ENCODE measurements at regions not wholly inside any gene's neighbourhood (a gene's known extent, or its start where the extent isn't known, plus 50 kb on each side); places are given as distances from the start of the nearest gene placed in this dataset.

DNA sequence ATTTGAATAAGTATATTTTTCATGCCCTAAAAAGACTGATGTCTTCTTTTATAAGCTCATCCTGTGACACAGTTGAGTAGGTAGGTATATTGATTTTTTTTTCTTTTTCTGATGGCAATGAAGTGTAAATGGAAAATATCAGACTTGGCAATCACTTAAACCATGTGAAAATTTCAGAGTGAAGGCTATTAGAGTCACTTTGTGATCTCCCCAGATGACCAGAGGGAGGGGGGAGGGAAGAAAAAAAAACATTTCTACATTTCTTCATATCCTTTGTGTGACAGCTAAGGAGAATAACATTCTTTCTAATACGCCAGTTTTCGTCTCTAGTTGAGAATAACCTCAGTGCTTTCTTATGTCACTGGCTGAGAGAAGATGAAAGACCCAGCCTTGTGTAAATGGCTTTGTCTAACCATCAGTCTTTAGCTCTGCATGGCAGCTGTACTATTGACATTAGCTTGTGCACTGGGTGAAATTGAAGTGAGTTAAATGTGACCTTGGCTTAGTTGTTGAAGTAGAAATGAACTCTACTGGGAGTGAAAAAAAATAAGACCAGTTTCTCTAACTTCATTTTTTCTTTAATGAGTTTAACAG, 332.1 kb upstream of the DACH1 start:
- H3K27me3 ChIP-seq (ENCODE audit: low read length): no peaks in the 10 kb centered on the region
- CTCF ChIA-PET: no interaction called here
- H3K9me3 ChIP-seq (ENCODE audit: low read length): no peaks in the 10 kb centered on the region
- H2AFZ ChIP-seq (ENCODE audit: low read length): no peak overlapping the region
- H3K9me2 ChIP-seq (replicated peaks; ENCODE audit: low read length): no peaks in the 10 kb centered on the region
- no peak overlapping the region for H3K27ac ChIP-seq (ENCODE audit: low read length)
- no TSS peak for BruUV-seq (replicated peaks)
- H3K4me1 ChIP-seq (ENCODE audit: insufficient read depth, low read length): peaks cover 22% of the 10 kb centered on the region
- DNase-seq (no peak), ATAC-seq (no peak)
- no peaks in the 10 kb centered on the region for H3K79me2 ChIP-seq (ENCODE audit: low read length)
- no peak overlapping the region for H3K4me3 ChIP-seq (ENCODE audit: low read length)
- POLR2A ChIA-PET (ENCODE audit: unreplicated experiment): no interaction called here
- H3K36me3 ChIP-seq (ENCODE audit: low read depth, low read length): no peaks in the 10 kb centered on the region
- no peaks in the 10 kb centered on the region for H4K20me1 ChIP-seq (ENCODE audit: low read length)
- no peak overlapping the region for H3K4me2 ChIP-seq (ENCODE audit: low read length)
- intact Hi-C loops (cut with micrococcal nuclease): loop anchor here (10.0 kb wide), 1 partner anchor 334 kb away; the partner anchor contains the start of gene DACH1
- TF ChIP-seq, protein P1, sequence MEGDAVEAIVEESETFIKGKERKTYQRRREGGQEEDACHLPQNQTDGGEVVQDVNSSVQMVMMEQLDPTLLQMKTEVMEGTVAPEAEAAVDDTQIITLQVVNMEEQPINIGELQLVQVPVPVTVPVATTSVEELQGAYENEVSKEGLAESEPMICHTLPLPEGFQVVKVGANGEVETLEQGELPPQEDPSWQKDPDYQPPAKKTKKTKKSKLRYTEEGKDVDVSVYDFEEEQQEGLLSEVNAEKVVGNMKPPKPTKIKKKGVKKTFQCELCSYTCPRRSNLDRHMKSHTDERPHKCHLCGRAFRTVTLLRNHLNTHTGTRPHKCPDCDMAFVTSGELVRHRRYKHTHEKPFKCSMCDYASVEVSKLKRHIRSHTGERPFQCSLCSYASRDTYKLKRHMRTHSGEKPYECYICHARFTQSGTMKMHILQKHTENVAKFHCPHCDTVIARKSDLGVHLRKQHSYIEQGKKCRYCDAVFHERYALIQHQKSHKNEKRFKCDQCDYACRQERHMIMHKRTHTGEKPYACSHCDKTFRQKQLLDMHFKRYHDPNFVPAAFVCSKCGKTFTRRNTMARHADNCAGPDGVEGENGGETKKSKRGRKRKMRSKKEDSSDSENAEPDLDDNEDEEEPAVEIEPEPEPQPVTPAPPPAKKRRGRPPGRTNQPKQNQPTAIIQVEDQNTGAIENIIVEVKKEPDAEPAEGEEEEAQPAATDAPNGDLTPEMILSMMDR (conservative IDR thresholded peaks at IDR 0.05; ENCODE audit: low read depth, low read length): no peak
- no peak for TF ChIP-seq EZH2 (IDR thresholded peaks at IDR 0.05; ENCODE audit: low read length, unreplicated experiment)
- H3F3A ChIP-seq (ENCODE audit: low read length, unreplicated experiment): no peaks in the 10 kb centered on the region
- no peak overlapping the region for H3K9ac ChIP-seq (ENCODE audit: low read length)

DNA sequence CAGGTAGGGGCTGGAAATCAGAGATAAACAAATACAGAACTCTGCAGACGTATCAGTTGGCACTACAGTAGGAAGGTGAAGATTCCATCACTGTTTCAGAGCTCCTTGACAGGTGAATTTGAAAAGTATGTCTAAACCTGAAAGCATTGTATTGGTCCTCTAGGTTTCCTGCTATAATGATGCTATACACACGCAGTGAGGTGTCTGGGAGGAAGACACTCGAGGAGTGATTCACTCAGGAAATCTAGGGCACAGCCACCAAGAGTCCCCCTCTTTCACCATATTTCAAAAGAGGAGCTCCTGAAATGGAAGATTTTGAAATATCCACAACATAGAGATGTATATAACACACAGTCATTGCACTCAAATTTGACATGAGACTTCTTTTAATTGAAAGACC, 331.0 kb upstream of the DACH1 start:
- H3K4me3 ChIP-seq (ENCODE audit: low read length): no peak overlapping the region
- H3K27me3 ChIP-seq (ENCODE audit: low read length): no peaks in the 10 kb centered on the region
- H2AFZ ChIP-seq (ENCODE audit: low read length): no peak overlapping the region
- intact Hi-C loops (cut with micrococcal nuclease): loop anchor here (10.0 kb wide), 1 partner anchor 333 kb away; the partner anchor contains the start of gene DACH1
- CTCF ChIA-PET: no interaction called here
- H3K27ac ChIP-seq (ENCODE audit: low read length): no peak overlapping the region
- H3K36me3 ChIP-seq (ENCODE audit: low read depth, low read length): no peaks in the 10 kb centered on the region
- H3K9ac ChIP-seq (ENCODE audit: low read length): no peak overlapping the region
- BruUV-seq (replicated peaks): no TSS peak
- POLR2A ChIA-PET (ENCODE audit: unreplicated experiment): no interaction called here
- H3F3A ChIP-seq (ENCODE audit: low read length, unreplicated experiment): no peaks in the 10 kb centered on the region
- no peaks in the 10 kb centered on the region for H4K20me1 ChIP-seq (ENCODE audit: low read length)
- H3K9me2 ChIP-seq (replicated peaks; ENCODE audit: low read length): no peaks in the 10 kb centered on the region
- no peak for DNase-seq
- no peak for TF ChIP-seq EZH2 (IDR thresholded peaks at IDR 0.05; ENCODE audit: low read length, unreplicated experiment)
- peaks cover 21% of the 10 kb centered on the region for H3K4me1 ChIP-seq (ENCODE audit: insufficient read depth, low read length)
- no peaks in the 10 kb centered on the region for H3K79me2 ChIP-seq (ENCODE audit: low read length)
- no peak for ATAC-seq
- no peaks in the 10 kb centered on the region for H3K9me3 ChIP-seq (ENCODE audit: low read length)
- H3K4me2 ChIP-seq (ENCODE audit: low read length): no peak overlapping the region

DNA sequence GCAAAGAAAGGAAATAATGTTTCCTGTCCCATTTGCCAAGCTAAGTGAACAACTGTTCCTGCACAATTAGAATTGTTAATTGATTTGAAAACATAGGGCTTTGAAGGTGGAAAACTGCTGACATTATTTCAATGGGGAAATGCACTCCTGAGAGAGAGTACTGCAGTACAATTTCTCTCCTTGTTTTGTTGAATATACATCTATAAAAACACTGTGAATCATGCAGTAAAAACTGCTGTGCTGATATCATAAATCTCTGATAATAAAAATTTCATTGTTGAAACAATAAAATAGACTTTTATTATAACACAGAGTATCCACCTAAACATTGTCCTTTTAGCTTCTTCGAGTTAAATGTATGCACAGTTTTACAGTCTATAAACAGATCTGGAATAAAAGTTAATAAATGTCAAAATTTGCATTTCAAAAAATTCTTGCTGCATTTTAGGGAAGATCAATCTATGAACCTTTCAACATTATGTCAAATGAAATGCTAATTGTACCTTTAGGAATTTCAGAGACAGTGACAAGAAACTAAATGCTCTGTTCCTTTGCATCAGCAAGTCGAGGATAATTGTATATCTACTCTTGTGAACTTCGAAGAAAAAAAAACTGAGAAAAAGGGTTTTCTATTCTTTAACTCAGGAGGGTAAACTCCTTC, 328.2 kb upstream of the DACH1 start:
- H3K9me3 ChIP-seq (ENCODE audit: low read length): no peaks in the 10 kb centered on the region
- H3K27ac ChIP-seq (ENCODE audit: low read length): peak overlapping the region; percentile 81
- no peaks in the 10 kb centered on the region for H3K9me2 ChIP-seq (replicated peaks; ENCODE audit: low read length)
- H2AFZ ChIP-seq (ENCODE audit: low read length): peak overlapping the region; percentile 82
- peak overlapping the region; percentile 52 for H3K9ac ChIP-seq (ENCODE audit: low read length)
- intact Hi-C loops (cut with micrococcal nuclease): loop anchor here (2.0 to 10.0 kb wide), 2 partner anchors 60 to 330 kb away; partner anchors contain the start of gene DACH1
- ChIA-PET POLR2A (ENCODE audit: unreplicated experiment) (no interaction called here), CTCF (no interaction called here)
- no peaks in the 10 kb centered on the region for H3K27me3 ChIP-seq (ENCODE audit: low read length)
- H3K36me3 ChIP-seq (ENCODE audit: low read depth, low read length): no peaks in the 10 kb centered on the region
- no peaks in the 10 kb centered on the region for H4K20me1 ChIP-seq (ENCODE audit: low read length)
- TF ChIP-seq, protein P1 (conservative IDR thresholded peaks at IDR 0.05; ENCODE audit: low read depth, low read length): no peak
- no peak for TF ChIP-seq EZH2 (IDR thresholded peaks at IDR 0.05; ENCODE audit: low read length, unreplicated experiment)
- TF ChIP-seq EZH2phosphoT487 (IDR thresholded peaks at IDR 0.05; ENCODE audit: borderline replicate concordance, low read length): no peak
- ATAC-seq: peak; percentile 87
- H3K4me1 ChIP-seq (ENCODE audit: insufficient read depth, low read length): peaks cover 21% of the 10 kb centered on the region
- no peaks in the 10 kb centered on the region for H3K79me2 ChIP-seq (ENCODE audit: low read length)
- DNase-seq: peak; percentile 50
- BruUV-seq (replicated peaks): no TSS peak
- no peaks in the 10 kb centered on the region for H3F3A ChIP-seq (ENCODE audit: low read length, unreplicated experiment)
- H3K4me2 ChIP-seq (ENCODE audit: low read length): peak overlapping the region; percentile 84
- H3K4me3 ChIP-seq (ENCODE audit: low read length): peak overlapping the region; percentile 47; the same call in 1 of the 2 replicates
